SU-DHL-6 (cell line): ENCODE measurements at regions not wholly inside any gene's neighbourhood (a gene's known extent, or its start where the extent isn't known, plus 50 kb on each side); places are given as distances from the start of the nearest gene placed in this dataset.

Experiments
- EZH2phosphoT487 ChIP-seq: fragments of 200-600 bp; sonication (generic), shearing (Covaris generic); conservative IDR thresholded peaks from 2 replicates; pipeline ENCODE4 v1.6.1; 2018; ENCODE audit warnings: mild to moderate bottlenecking, antibody characterized with exemption, low read length, moderate library complexity, mixed read lengths
- TF ChIP-seq, protein P1 (sequence below): fragments of 200-600 bp; sonication (generic); IDR thresholded peaks from one replicate; pipeline ENCODE4 v1.5.1; 2017; ENCODE audit warnings: antibody characterized with exemption, mild to moderate bottlenecking, low read length, moderate library complexity; ENCODE audit not compliant: insufficient read depth, poor library complexity, severe bottlenecking

GRCh38 chr4:188993871-188994270, 854.6 kb downstream of the TRIML1 start:
- TF ChIP-seq, protein P1, sequence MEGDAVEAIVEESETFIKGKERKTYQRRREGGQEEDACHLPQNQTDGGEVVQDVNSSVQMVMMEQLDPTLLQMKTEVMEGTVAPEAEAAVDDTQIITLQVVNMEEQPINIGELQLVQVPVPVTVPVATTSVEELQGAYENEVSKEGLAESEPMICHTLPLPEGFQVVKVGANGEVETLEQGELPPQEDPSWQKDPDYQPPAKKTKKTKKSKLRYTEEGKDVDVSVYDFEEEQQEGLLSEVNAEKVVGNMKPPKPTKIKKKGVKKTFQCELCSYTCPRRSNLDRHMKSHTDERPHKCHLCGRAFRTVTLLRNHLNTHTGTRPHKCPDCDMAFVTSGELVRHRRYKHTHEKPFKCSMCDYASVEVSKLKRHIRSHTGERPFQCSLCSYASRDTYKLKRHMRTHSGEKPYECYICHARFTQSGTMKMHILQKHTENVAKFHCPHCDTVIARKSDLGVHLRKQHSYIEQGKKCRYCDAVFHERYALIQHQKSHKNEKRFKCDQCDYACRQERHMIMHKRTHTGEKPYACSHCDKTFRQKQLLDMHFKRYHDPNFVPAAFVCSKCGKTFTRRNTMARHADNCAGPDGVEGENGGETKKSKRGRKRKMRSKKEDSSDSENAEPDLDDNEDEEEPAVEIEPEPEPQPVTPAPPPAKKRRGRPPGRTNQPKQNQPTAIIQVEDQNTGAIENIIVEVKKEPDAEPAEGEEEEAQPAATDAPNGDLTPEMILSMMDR = no peak
- TF ChIP-seq EZH2phosphoT487 = no peak
